Muscle layer of colon (tissue), 2 donors: ENCODE measurements at regions not wholly inside any gene's neighbourhood (a gene's known extent, or its start where the extent isn't known, plus 50 kb on each side); places are given as distances from the start of the nearest gene placed in this dataset.

Experiments
- H3K27ac ChIP-seq: one replicate; pipeline ENCODE4 v1.7.0; 2013; ENCODE audit warnings: low read depth, mild to moderate bottlenecking, low read length, moderate library complexity
- H3K27me3 ChIP-seq, 2 donors: one replicate each; pipeline ENCODE4 v1.7.0; 2013; ENCODE audit warnings: low read length in 2 of 2, mild to moderate bottlenecking in 2 of 2; ENCODE audit not compliant: insufficient read depth in 2 of 2, control insufficient read depth in 1 of 2
- H3K36me3 ChIP-seq: one replicate; pipeline ENCODE4 v1.7.0; 2013; ENCODE audit warnings: mild to moderate bottlenecking, low read length; ENCODE audit not compliant: insufficient read depth
- H3K4me1 ChIP-seq: one replicate; pipeline ENCODE4 v1.7.0; 2013; ENCODE audit warnings: mild to moderate bottlenecking, low read length; ENCODE audit not compliant: insufficient read depth
- H3K4me3 ChIP-seq, 2 donors: one replicate each; pipeline ENCODE4 v1.7.0; 2013; ENCODE audit warnings: low read length in 2 of 2, low read depth in 1 of 2, mild to moderate bottlenecking in 1 of 2, moderate library complexity in 1 of 2
- H3K9ac ChIP-seq: one replicate; pipeline ENCODE4 v1.7.0; 2013; ENCODE audit warnings: low read length
- H3K9me3 ChIP-seq: one replicate; pipeline ENCODE4 v1.7.0; 2013; ENCODE audit warnings: mild to moderate bottlenecking, low read length
- donor health status: abdominal sarcoma.
- donor health status: Adenocarcinoma of cecum.

GRCh38 chr9:90024409-90024808 lies 419.6 kb downstream of the GADD45G start:
- Histone ChIP-seq H3K4me3 (no peak overlapping the region), H3K4me1 (no peaks in the 10 kb centered on the region), H3K27me3 (no peaks in the 10 kb centered on the region), H3K36me3 (no peaks in the 10 kb centered on the region), H3K27ac (no peak overlapping the region), H3K9me3 (no peaks in the 10 kb centered on the region), H3K9ac (no peak overlapping the region)

GRCh38 chr9:90024823-90025222 lies 420.0 kb downstream of the GADD45G start:
- no peaks in the 10 kb centered on the region for H3K9me3 ChIP-seq
- no peaks in the 10 kb centered on the region for H3K4me1 ChIP-seq
- H3K4me3 ChIP-seq, result no peak overlapping the region
- H3K27ac ChIP-seq, result no peak overlapping the region
- H3K27me3 ChIP-seq, result no peaks in the 10 kb centered on the region
- H3K36me3 ChIP-seq, result no peaks in the 10 kb centered on the region
- no peak overlapping the region for H3K9ac ChIP-seq

GRCh38 chr9:90025816-90026215 lies 421.0 kb downstream of the GADD45G start:
- H3K9ac ChIP-seq, result no peak overlapping the region
- no peak overlapping the region for H3K4me3 ChIP-seq
- H3K9me3 ChIP-seq, result no peaks in the 10 kb centered on the region
- no peaks in the 10 kb centered on the region for H3K36me3 ChIP-seq
- no peak overlapping the region for H3K27ac ChIP-seq
- H3K4me1 ChIP-seq, result no peaks in the 10 kb centered on the region
- no peaks in the 10 kb centered on the region for H3K27me3 ChIP-seq

GRCh38 chr9:90027296-90027790 lies 422.5 kb downstream of the GADD45G start:
- no peak overlapping the region for H3K9ac ChIP-seq
- H3K27ac ChIP-seq, result no peak overlapping the region
- H3K9me3 ChIP-seq, result no peaks in the 10 kb centered on the region
- H3K4me1 ChIP-seq, result no peaks in the 10 kb centered on the region
- no peak overlapping the region for H3K4me3 ChIP-seq
- no peaks in the 10 kb centered on the region for H3K27me3 ChIP-seq
- H3K36me3 ChIP-seq, result no peaks in the 10 kb centered on the region

GRCh38 chr9:90029386-90029785 lies 424.6 kb downstream of the GADD45G start:
- Histone ChIP-seq H3K9me3 (no peaks in the 10 kb centered on the region), H3K27ac (no peak overlapping the region), H3K9ac (no peak overlapping the region), H3K4me1 (no peaks in the 10 kb centered on the region), H3K36me3 (no peaks in the 10 kb centered on the region), H3K4me3 (no peak overlapping the region), H3K27me3 (no peaks in the 10 kb centered on the region)

GRCh38 chr9:90029996-90030395 lies 425.2 kb downstream of the GADD45G start:
- no peak overlapping the region for H3K9ac ChIP-seq
- no peak overlapping the region for H3K4me3 ChIP-seq
- no peaks in the 10 kb centered on the region for H3K9me3 ChIP-seq
- H3K27ac ChIP-seq, result no peak overlapping the region
- no peaks in the 10 kb centered on the region for H3K27me3 ChIP-seq
- no peaks in the 10 kb centered on the region for H3K4me1 ChIP-seq
- no peaks in the 10 kb centered on the region for H3K36me3 ChIP-seq

GRCh38 chr9:90032296-90033027 lies 427.6 kb downstream of the GADD45G start:
- no peaks in the 10 kb centered on the region for H3K27me3 ChIP-seq
- H3K36me3 ChIP-seq, result no peaks in the 10 kb centered on the region
- no peak overlapping the region for H3K9ac ChIP-seq
- no peak overlapping the region for H3K27ac ChIP-seq
- H3K4me1 ChIP-seq, result no peaks in the 10 kb centered on the region
- H3K9me3 ChIP-seq, result no peaks in the 10 kb centered on the region
- H3K4me3 ChIP-seq, result no peak overlapping the region

- no peak overlapping the region for H3K9ac ChIP-seq
- no peak overlapping the region for H3K4me3 ChIP-seq
- no peak overlapping the region for H3K27ac ChIP-seq
- H3K9me3 ChIP-seq, result no peaks in the 10 kb centered on the region
- no peaks in the 10 kb centered on the region for H3K4me1 ChIP-seq
- H3K36me3 ChIP-seq, result no peaks in the 10 kb centered on the region
- no peaks in the 10 kb centered on the region for H3K27me3 ChIP-seq
Measured at GRCh38 chr9:90033028-90033650, 428.3 kb downstream of the GADD45G start.

- Histone ChIP-seq H3K4me1 (no peaks in the 10 kb centered on the region), H3K36me3 (no peaks in the 10 kb centered on the region), H3K4me3 (no peak overlapping the region), H3K9ac (no peak overlapping the region), H3K27ac (no peak overlapping the region), H3K9me3 (no peaks in the 10 kb centered on the region), H3K27me3 (no peaks in the 10 kb centered on the region)
Measured at GRCh38 chr9:90034071-90034470, 429.3 kb downstream of the GADD45G start.

- H3K27me3 ChIP-seq, result no peaks in the 10 kb centered on the region
- H3K9ac ChIP-seq, result no peak overlapping the region
- H3K36me3 ChIP-seq, result no peaks in the 10 kb centered on the region
- no peaks in the 10 kb centered on the region for H3K9me3 ChIP-seq
- no peak overlapping the region for H3K4me3 ChIP-seq
- H3K4me1 ChIP-seq, result no peaks in the 10 kb centered on the region
- H3K27ac ChIP-seq, result no peak overlapping the region
Measured at GRCh38 chr9:90035471-90035870, 430.7 kb downstream of the GADD45G start.

GRCh38 chr9:90037146-90037797 lies 432.5 kb downstream of the GADD45G start:
- Histone ChIP-seq H3K4me1 (no peaks in the 10 kb centered on the region), H3K9ac (no peak overlapping the region), H3K27ac (no peak overlapping the region), H3K4me3 (no peak overlapping the region), H3K27me3 (no peaks in the 10 kb centered on the region), H3K9me3 (no peaks in the 10 kb centered on the region), H3K36me3 (no peaks in the 10 kb centered on the region)
